DND-41 (cell line): ENCODE measurements at regions not wholly inside any gene's neighbourhood (a gene's known extent, or its start where the extent isn't known, plus 50 kb on each side); places are given as distances from the start of the nearest gene placed in this dataset.

Source experiments
- ATAC-seq: fragments of 200-7000 bp; cut with Tn5 transposase; 3 replicates; pipeline ENCODE4 v1.9.1; 2021; ENCODE audit warnings: low read depth; ENCODE audit not compliant: insufficient read depth
- DNase-seq: peaks from one replicate; pipeline ENCODE4 v3.0.0-alpha.2; 2020
- H2AFZ ChIP-seq: 2 replicates; pipeline ENCODE4 v1.6.0; 2012; ENCODE audit warnings: low read depth, low read length
- H3K27ac ChIP-seq: 2 replicates; pipeline ENCODE4 v1.5.1; 2012; ENCODE audit warnings: low read length, inconsistent platforms
- H3K27me3 ChIP-seq: fragments of 200-600 bp; sonication (generic); 2 replicates; pipeline ENCODE4 v1.6.0; 2012; ENCODE audit warnings: low read length, mild to moderate bottlenecking, inconsistent platforms; ENCODE audit not compliant: insufficient read depth, poor library complexity
- H3K36me3 ChIP-seq: 2 replicates; pipeline ENCODE4 v1.5.1; 2012; ENCODE audit warnings: low read length, inconsistent platforms; ENCODE audit not compliant: insufficient read depth
- H3K4me1 ChIP-seq: 2 replicates; pipeline ENCODE4 v1.5.1; 2012; ENCODE audit warnings: mild to moderate bottlenecking, low read length; ENCODE audit not compliant: insufficient read depth
- H3K4me2 ChIP-seq: 2 replicates; pipeline ENCODE4 v1.6.0; 2012; ENCODE audit warnings: mild to moderate bottlenecking, moderate library complexity, low read length, inconsistent platforms; ENCODE audit not compliant: insufficient read depth
- H3K4me3 ChIP-seq, 2 experiments: fragments of 200-600 bp in 1 of 2; shearing (Covaris generic) in 1 of 2; 2 replicates each; pipeline ENCODE4 v1.5.1; 2012 to 2016; ENCODE audit warnings: inconsistent platforms in 2 of 2, low read length in 2 of 2, mild to moderate bottlenecking in 2 of 2, low read depth in 1 of 2, moderate library complexity in 1 of 2
- H3K79me2 ChIP-seq: 2 replicates; pipeline ENCODE4 v1.6.0; 2012; ENCODE audit warnings: low read length, inconsistent platforms; ENCODE audit not compliant: insufficient read depth
- H3K9ac ChIP-seq: 2 replicates; pipeline ENCODE4 v1.6.0; 2012; ENCODE audit warnings: low read depth, mild to moderate bottlenecking, inconsistent platforms, low read length, moderate library complexity
- H3K9me3 ChIP-seq: 2 replicates; pipeline ENCODE4 v1.5.1; 2012; ENCODE audit warnings: low read length, moderate library complexity, mild to moderate bottlenecking, inconsistent platforms; ENCODE audit not compliant: insufficient read depth, severe bottlenecking
- H4K20me1 ChIP-seq: 2 replicates; pipeline ENCODE4 v1.6.0; 2012; ENCODE audit warnings: low read length; ENCODE audit not compliant: insufficient read depth
- EZH2 ChIP-seq: IDR thresholded peaks from 3 replicates; pipeline ENCODE4 v1.6.1; 2012; ENCODE audit warnings: borderline replicate concordance, low read depth, mild to moderate bottlenecking, moderate library complexity, low read length, inconsistent platforms; ENCODE audit not compliant: severe bottlenecking
- TF ChIP-seq, protein P1 (sequence below): IDR thresholded peaks from 2 replicates; pipeline ENCODE4 v1.5.1; 2012; ENCODE audit warnings: borderline replicate concordance, low read length, moderate library complexity, mild to moderate bottlenecking; ENCODE audit not compliant: poor library complexity, severe bottlenecking; ENCODE audit errors: extremely low read depth

GRCh38 chr6:69487688-69488087 is 309.1 kb downstream of the LMBRD1 start:
- Histone ChIP-seq H3K9me3 (no peaks in the 10 kb centered on the region), H3K27me3 (no peaks in the 10 kb centered on the region), H3K79me2 (no peaks in the 10 kb centered on the region), H3K4me1 (no peaks in the 10 kb centered on the region), H3K27ac (no peak overlapping the region), H4K20me1 (no peaks in the 10 kb centered on the region), H3K4me3 (no peak overlapping the region), H3K4me2 (no peak overlapping the region), H2AFZ (no peak overlapping the region), H3K9ac (no peak overlapping the region), H3K36me3 (no peaks in the 10 kb centered on the region)
- ATAC-seq (no peak), DNase-seq (no peak)
- TF ChIP-seq EZH2 = no peak
- TF ChIP-seq, protein P1, sequence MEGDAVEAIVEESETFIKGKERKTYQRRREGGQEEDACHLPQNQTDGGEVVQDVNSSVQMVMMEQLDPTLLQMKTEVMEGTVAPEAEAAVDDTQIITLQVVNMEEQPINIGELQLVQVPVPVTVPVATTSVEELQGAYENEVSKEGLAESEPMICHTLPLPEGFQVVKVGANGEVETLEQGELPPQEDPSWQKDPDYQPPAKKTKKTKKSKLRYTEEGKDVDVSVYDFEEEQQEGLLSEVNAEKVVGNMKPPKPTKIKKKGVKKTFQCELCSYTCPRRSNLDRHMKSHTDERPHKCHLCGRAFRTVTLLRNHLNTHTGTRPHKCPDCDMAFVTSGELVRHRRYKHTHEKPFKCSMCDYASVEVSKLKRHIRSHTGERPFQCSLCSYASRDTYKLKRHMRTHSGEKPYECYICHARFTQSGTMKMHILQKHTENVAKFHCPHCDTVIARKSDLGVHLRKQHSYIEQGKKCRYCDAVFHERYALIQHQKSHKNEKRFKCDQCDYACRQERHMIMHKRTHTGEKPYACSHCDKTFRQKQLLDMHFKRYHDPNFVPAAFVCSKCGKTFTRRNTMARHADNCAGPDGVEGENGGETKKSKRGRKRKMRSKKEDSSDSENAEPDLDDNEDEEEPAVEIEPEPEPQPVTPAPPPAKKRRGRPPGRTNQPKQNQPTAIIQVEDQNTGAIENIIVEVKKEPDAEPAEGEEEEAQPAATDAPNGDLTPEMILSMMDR = peak; percentile 46

- no peak for TF ChIP-seq EZH2
- TF ChIP-seq, protein P1 = no peak
Measured at GRCh38 chr6:69466979-69467570, 329.7 kb downstream of the LMBRD1 start.

GRCh38 chr6:69465866-69466265 is 330.9 kb downstream of the LMBRD1 start:
- H3K9ac ChIP-seq = no peak overlapping the region
- H3K79me2 ChIP-seq = no peaks in the 10 kb centered on the region
- no peak overlapping the region for H3K4me3 ChIP-seq
- DNase-seq (no peak), ATAC-seq (no peak)
- no peaks in the 10 kb centered on the region for H3K36me3 ChIP-seq
- no peaks in the 10 kb centered on the region for H3K27me3 ChIP-seq
- no peak overlapping the region for H2AFZ ChIP-seq
- TF ChIP-seq, protein P1 = no peak
- no peak for TF ChIP-seq EZH2
- H4K20me1 ChIP-seq = no peaks in the 10 kb centered on the region
- H3K27ac ChIP-seq = no peak overlapping the region
- no peaks in the 10 kb centered on the region for H3K4me1 ChIP-seq
- no peaks in the 10 kb centered on the region for H3K9me3 ChIP-seq
- no peak overlapping the region for H3K4me2 ChIP-seq

More at GRCh38 chr6:69466979-69467570, 329.7 kb downstream of the LMBRD1 start:
- no peak overlapping the region for H3K27ac ChIP-seq
- H3K79me2 ChIP-seq = no peaks in the 10 kb centered on the region
- no peaks in the 10 kb centered on the region for H3K9me3 ChIP-seq
- ATAC-seq (no peak), DNase-seq (no peak)
- H3K36me3 ChIP-seq = no peaks in the 10 kb centered on the region
- no peaks in the 10 kb centered on the region for H4K20me1 ChIP-seq
- no peak overlapping the region for H3K4me3 ChIP-seq
- H2AFZ ChIP-seq = no peak overlapping the region
- H3K27me3 ChIP-seq = no peaks in the 10 kb centered on the region
- no peak overlapping the region for H3K4me2 ChIP-seq
- H3K9ac ChIP-seq = no peak overlapping the region
- H3K4me1 ChIP-seq = no peaks in the 10 kb centered on the region
